H9 (cell line): ENCODE measurements at regions not wholly inside any gene's neighbourhood (a gene's known extent, or its start where the extent isn't known, plus 50 kb on each side); places are given as distances from the start of the nearest gene placed in this dataset.
A peak's percentile ranks its signal among the peaks of the same experiment; 100 is the strongest.

Experiments
- DNase-seq: peaks from one replicate; pipeline ENCODE4 v3.0.0-alpha.2; 2017
- H2AFZ ChIP-seq: one replicate; pipeline ENCODE4 v1.6.1; 2013; ENCODE audit warnings: mild to moderate bottlenecking, low read length, control low read depth, moderate library complexity
- H2AK5ac ChIP-seq: 2 replicates; pipeline ENCODE4 v1.6.1; 2013; ENCODE audit warnings: low read length, control low read depth, mixed read lengths; ENCODE audit not compliant: insufficient read length
- H2BK120ac ChIP-seq: one replicate; pipeline ENCODE4 v1.6.1; 2013; ENCODE audit warnings: low read depth, mild to moderate bottlenecking, low read length, control low read depth, inconsistent platforms; ENCODE audit not compliant: poor library complexity, severe bottlenecking
- H2BK12ac ChIP-seq: 2 replicates; pipeline ENCODE4 v1.6.1; 2013; ENCODE audit warnings: low read length, control low read depth, mixed read lengths, low read depth; ENCODE audit not compliant: insufficient read length
- H2BK15ac ChIP-seq: 2 replicates; pipeline ENCODE4 v1.6.1; 2013; ENCODE audit warnings: low read depth, low read length, control low read depth
- H2BK20ac ChIP-seq: one replicate; pipeline ENCODE4 v1.6.1; 2013; ENCODE audit warnings: low read depth, mild to moderate bottlenecking, low read length, control low read depth, inconsistent platforms; ENCODE audit not compliant: poor library complexity, severe bottlenecking
- H2BK5ac ChIP-seq: 2 replicates; pipeline ENCODE4 v1.6.1; 2013; ENCODE audit warnings: low read length, control low read depth, mixed read lengths; ENCODE audit not compliant: insufficient read length
- H3K14ac ChIP-seq: 2 replicates; pipeline ENCODE4 v1.6.1; 2013; ENCODE audit warnings: low read length, control low read depth; ENCODE audit not compliant: insufficient read depth
- H3K18ac ChIP-seq: 2 replicates; pipeline ENCODE4 v1.6.1; 2013; ENCODE audit warnings: low read depth, mild to moderate bottlenecking, mixed read lengths, low read length, control low read depth; ENCODE audit not compliant: insufficient read length
- H3K23ac ChIP-seq: 2 replicates; pipeline ENCODE4 v1.6.1; 2013; ENCODE audit warnings: low read length, control low read depth, mixed read lengths, low read depth; ENCODE audit not compliant: insufficient read length
- H3K23me2 ChIP-seq: 2 replicates; pipeline ENCODE4 v1.6.1; 2013; ENCODE audit warnings: low read depth, mild to moderate bottlenecking, mixed read lengths, low read length, control low read depth; ENCODE audit not compliant: insufficient read length, poor library complexity, severe bottlenecking
- H3K27ac ChIP-seq: 2 replicates; pipeline ENCODE4 v1.5.1; 2013; ENCODE audit warnings: low read length, control low read depth, mixed read lengths, low read depth; ENCODE audit not compliant: insufficient read length
- H3K27me3 ChIP-seq: 2 replicates; pipeline ENCODE4 v1.6.1; 2013; ENCODE audit warnings: low read length, control low read depth, inconsistent platforms; ENCODE audit not compliant: insufficient read depth
- H3K4ac ChIP-seq: 2 replicates; pipeline ENCODE4 v1.6.1; 2013; ENCODE audit warnings: low read depth, mild to moderate bottlenecking, control low read depth, inconsistent platforms, low read length, moderate library complexity
- H3K4me1 ChIP-seq: 2 replicates; pipeline ENCODE4 v1.6.1; 2013; ENCODE audit warnings: low read length, control low read depth, inconsistent platforms; ENCODE audit not compliant: insufficient read depth
- H3K4me2 ChIP-seq: 2 replicates; pipeline ENCODE4 v1.6.1; 2013; ENCODE audit warnings: low read length, control low read depth, mixed read lengths; ENCODE audit not compliant: insufficient read length, insufficient read depth
- H3K56ac ChIP-seq: 2 replicates; pipeline ENCODE4 v1.6.1; 2013; ENCODE audit warnings: low read depth, mild to moderate bottlenecking, mixed read lengths, low read length, control low read depth; ENCODE audit not compliant: insufficient read length
- H3K79me1 ChIP-seq: 2 replicates; pipeline ENCODE4 v1.6.1; 2013; ENCODE audit warnings: low read depth, mild to moderate bottlenecking, moderate library complexity, low read length, control low read depth, inconsistent platforms; ENCODE audit not compliant: insufficient read depth, poor library complexity, severe bottlenecking
- H3K79me2 ChIP-seq: 2 replicates; pipeline ENCODE4 v1.6.1; 2013; ENCODE audit warnings: low read length, control low read depth, inconsistent platforms; ENCODE audit not compliant: insufficient read depth
- H3K9ac ChIP-seq: 2 replicates; pipeline ENCODE4 v1.6.1; 2013; ENCODE audit warnings: low read length, control low read depth, mixed read lengths; ENCODE audit not compliant: insufficient read length; ENCODE audit errors: extremely low read depth
- H3K9me3 ChIP-seq: one replicate; pipeline ENCODE4 v1.6.1; 2013; ENCODE audit warnings: low read depth, low read length, inconsistent platforms; ENCODE audit not compliant: control insufficient read depth
- H3T11ph ChIP-seq: one replicate; pipeline ENCODE4 v1.6.1; 2013; ENCODE audit warnings: mild to moderate bottlenecking, low read length, control low read depth, inconsistent platforms
- H4K20me1 ChIP-seq: one replicate; pipeline ENCODE4 v1.6.1; 2013; ENCODE audit not compliant: control insufficient read depth, insufficient read length, insufficient read depth
- H4K5ac ChIP-seq: 2 replicates; pipeline ENCODE4 v1.6.1; 2013; ENCODE audit warnings: low read depth, mild to moderate bottlenecking, mixed read lengths, low read length, control low read depth; ENCODE audit not compliant: insufficient read length
- H4K8ac ChIP-seq: replicated peaks from 2 replicates; pipeline ENCODE4 v1.6.1; 2013; ENCODE audit warnings: low read length, control low read depth, mixed read lengths, low read depth; ENCODE audit not compliant: insufficient read length
- H4K91ac ChIP-seq: 2 replicates; pipeline ENCODE4 v1.6.1; 2013; ENCODE audit warnings: low read depth, mild to moderate bottlenecking, moderate library complexity, mixed read lengths, low read length, control low read depth; ENCODE audit not compliant: insufficient read length
- H3K27ac Mint-ChIP-seq, 3 experiments: 2 replicates in 2 of 3; 3 replicates in 1 of 3; pipeline ENCODE4 v1.8.0; 2020 to 2021; ENCODE audit warnings: mixed read lengths in 3 of 3, mild to moderate bottlenecking in 1 of 3, moderate library complexity in 1 of 3
- H3K27me3 Mint-ChIP-seq: 2 replicates; pipeline ENCODE4 v1.8.0; 2021; ENCODE audit warnings: low read depth, mild to moderate bottlenecking, moderate library complexity, mixed read lengths
- H3K36me3 Mint-ChIP-seq, 3 experiments: 2 replicates in 2 of 3; 3 replicates in 1 of 3; pipeline ENCODE4 v1.8.0; 2020 to 2021; ENCODE audit warnings: low read depth in 3 of 3, mixed read lengths in 3 of 3; ENCODE audit not compliant: insufficient read depth in 1 of 3
- H3K4me1 Mint-ChIP-seq, 2 experiments: 2 replicates each; pipeline ENCODE4 v1.8.0; 2020; ENCODE audit warnings: mixed read lengths in 2 of 2
- H3K4me3 Mint-ChIP-seq, 2 experiments: 2 replicates in 1 of 2; 3 replicates in 1 of 2; pipeline ENCODE4 v1.8.0; 2020 to 2021; ENCODE audit warnings: mild to moderate bottlenecking in 2 of 2, mixed read lengths in 2 of 2, moderate library complexity in 1 of 2
- H3K9me3 Mint-ChIP-seq, 2 experiments: 2 replicates in 1 of 2; 3 replicates in 1 of 2; pipeline ENCODE4 v1.8.0; 2020; ENCODE audit warnings: mild to moderate bottlenecking in 2 of 2, mixed read lengths in 2 of 2, moderate library complexity in 1 of 2
- WGBS: extraction: QIAGEN DNeasy Blood & Tissue Kit; methylation state at CpG from one replicate; pipeline ENCODE4 v1.1.7; 2013; ENCODE audit warnings: missing lambda C conversion rate, low lambda C conversion rate, mixed read lengths; ENCODE audit not compliant: insufficient read length; ENCODE audit errors: extremely low coverage; 5-methylcytosine and 5-hydroxymethylcytosine counted together
- TF ChIP-seq, protein P1 (sequence below): fragments of 200-600 bp; sonication (generic); conservative IDR thresholded peaks from 3 replicates; pipeline ENCODE4 v1.8.0; 2021; ENCODE audit warnings: antibody characterized with exemption, mild to moderate bottlenecking

DNA sequence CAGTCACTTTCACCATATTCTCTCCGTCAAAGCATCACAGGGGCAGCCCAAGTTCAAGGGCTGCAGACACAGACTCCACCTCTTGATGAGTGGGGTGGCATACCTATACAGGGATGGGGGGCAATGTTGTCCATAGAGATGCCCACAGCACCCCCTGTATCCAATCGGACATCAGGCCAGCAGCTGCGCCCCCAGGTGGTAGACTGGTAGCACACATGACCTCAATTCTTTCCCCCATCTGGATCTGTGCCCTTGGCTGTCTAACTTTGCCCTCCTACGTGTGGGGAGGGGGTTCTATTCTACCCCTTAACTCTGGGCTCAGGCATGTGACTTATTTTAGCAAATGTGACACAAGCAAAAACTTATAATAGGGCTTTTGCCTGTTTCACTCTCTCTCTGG is 84.0 kb upstream of the SLC25A48 start:
- no peaks in the 10 kb centered on the region for H4K20me1 ChIP-seq
- H3K9me3 ChIP-seq, result peaks cover 8% of the 10 kb centered on the region
- no peak overlapping the region for H3K27ac ChIP-seq
- H3K79me1 ChIP-seq, result no peaks in the 10 kb centered on the region
- H3K14ac ChIP-seq, result no peak overlapping the region
- no peak overlapping the region for H2BK12ac ChIP-seq
- no peak overlapping the region for H2BK120ac ChIP-seq
- no peak overlapping the region for H2AFZ ChIP-seq
- no peaks in the 10 kb centered on the region for H3K4me1 Mint-ChIP-seq
- no peaks in the 10 kb centered on the region for H3K4me1 ChIP-seq
- H3K27ac Mint-ChIP-seq, result no peak overlapping the region
- no peak overlapping the region for H3K4me3 Mint-ChIP-seq
- H2BK15ac ChIP-seq, result no peak overlapping the region
- H3K23me2 ChIP-seq, result no peaks in the 10 kb centered on the region
- no peak overlapping the region for H4K91ac ChIP-seq
- no peak overlapping the region for H3K23ac ChIP-seq
- no peak overlapping the region for H3K18ac ChIP-seq
- H3K27me3 Mint-ChIP-seq, result no peaks in the 10 kb centered on the region
- no CpG with 5 or more reads among the region's 4 CpGs for WGBS
- peaks cover 3 to 10% (median 4%) of the 10 kb centered on the region in 3 experiments; a peak in 5 of 7 replicates for H3K36me3 Mint-ChIP-seq
- H4K8ac ChIP-seq, result no peak overlapping the region
- H3K9ac ChIP-seq, result no peak overlapping the region
- no peak overlapping the region for H3K4ac ChIP-seq
- peak; percentile 54 for DNase-seq
- H2BK5ac ChIP-seq, result no peak overlapping the region
- no peak overlapping the region for H3T11ph ChIP-seq
- no peak overlapping the region for H2AK5ac ChIP-seq
- no peak overlapping the region for H3K4me2 ChIP-seq
- H3K27me3 ChIP-seq, result no peaks in the 10 kb centered on the region
- H3K56ac ChIP-seq, result no peak overlapping the region
- TF ChIP-seq, protein P1, sequence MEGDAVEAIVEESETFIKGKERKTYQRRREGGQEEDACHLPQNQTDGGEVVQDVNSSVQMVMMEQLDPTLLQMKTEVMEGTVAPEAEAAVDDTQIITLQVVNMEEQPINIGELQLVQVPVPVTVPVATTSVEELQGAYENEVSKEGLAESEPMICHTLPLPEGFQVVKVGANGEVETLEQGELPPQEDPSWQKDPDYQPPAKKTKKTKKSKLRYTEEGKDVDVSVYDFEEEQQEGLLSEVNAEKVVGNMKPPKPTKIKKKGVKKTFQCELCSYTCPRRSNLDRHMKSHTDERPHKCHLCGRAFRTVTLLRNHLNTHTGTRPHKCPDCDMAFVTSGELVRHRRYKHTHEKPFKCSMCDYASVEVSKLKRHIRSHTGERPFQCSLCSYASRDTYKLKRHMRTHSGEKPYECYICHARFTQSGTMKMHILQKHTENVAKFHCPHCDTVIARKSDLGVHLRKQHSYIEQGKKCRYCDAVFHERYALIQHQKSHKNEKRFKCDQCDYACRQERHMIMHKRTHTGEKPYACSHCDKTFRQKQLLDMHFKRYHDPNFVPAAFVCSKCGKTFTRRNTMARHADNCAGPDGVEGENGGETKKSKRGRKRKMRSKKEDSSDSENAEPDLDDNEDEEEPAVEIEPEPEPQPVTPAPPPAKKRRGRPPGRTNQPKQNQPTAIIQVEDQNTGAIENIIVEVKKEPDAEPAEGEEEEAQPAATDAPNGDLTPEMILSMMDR, result peak; percentile 63
- no peaks in the 10 kb centered on the region for H3K79me2 ChIP-seq
- peaks cover 10% of the 10 kb centered on the region in 2 experiments for H3K9me3 Mint-ChIP-seq
- H4K5ac ChIP-seq, result no peak overlapping the region
- no peak overlapping the region for H2BK20ac ChIP-seq
